ENCODE measurements at regions not wholly inside any gene's neighbourhood (a gene's known extent, or its start where the extent isn't known, plus 50 kb on each side); places are given as distances from the start of the nearest gene placed in this dataset.

GRCh38 chr13:74372511-74372910 is 238.3 kb upstream of the KLF12 start:
- TF ChIP-seq CTCF (IDR thresholded peaks at IDR 0.05), result no peak
- no peak for TF ChIP-seq SMC3 (IDR thresholded peaks at IDR 0.05; ENCODE audit: low read depth, low read length)
- TF ChIP-seq TCF12 (IDR thresholded peaks at IDR 0.05), result no peak
- no peak for TF ChIP-seq POLR2AphosphoS5 (IDR thresholded peaks at IDR 0.05; ENCODE audit: low read depth, low read length)
